MCF 10A (cell line): ENCODE measurements at regions not wholly inside any gene's neighbourhood (a gene's known extent, or its start where the extent isn't known, plus 50 kb on each side); places are given as distances from the start of the nearest gene placed in this dataset.

Source experiments
- BruUV-seq: library from RNA; stranded (reverse); fragments of 400-500 nt; replicated peaks from 2 replicates; lab custom pipeline; 2021; lab: Mats Ljungman, UMichigan
- CTCF ChIA-PET: fragments of 300-600 bp; sonication (Branson Sonifier 250); formaldehyde crosslinking; extraction: SDS; loops from one replicate; lab custom pipeline; 2021; ENCODE audit warnings: antibody characterized with exemption, inconsistent platforms; lab: Yijun Ruan, JAX
- POLR2A ChIA-PET: fragments of 300-600, 350-650 bp; sonication (Branson Sonifier 250); formaldehyde crosslinking; extraction: SDS; loops from one replicate; lab custom pipeline; 2020; ENCODE audit warnings: antibody characterized with exemption, inconsistent platforms; lab: Yijun Ruan, JAX
- DNase-seq: peaks from one replicate; pipeline ENCODE4 v3.0.0-alpha.2; 2018; ENCODE audit not compliant: unreplicated experiment
- H3K27ac Mint-ChIP-seq: one replicate; pipeline ENCODE4 v1.8.0; 2022; ENCODE audit warnings: mild to moderate bottlenecking, low read depth, mixed read lengths; ENCODE audit not compliant: unreplicated experiment
- H3K27me3 Mint-ChIP-seq: one replicate; pipeline ENCODE4 v1.8.0; 2022; ENCODE audit warnings: mixed read lengths; ENCODE audit not compliant: insufficient read depth, unreplicated experiment
- H3K36me3 Mint-ChIP-seq: one replicate; pipeline ENCODE4 v1.8.0; 2022; ENCODE audit warnings: mild to moderate bottlenecking, moderate library complexity, mixed read lengths; ENCODE audit not compliant: insufficient read depth, unreplicated experiment
- H3K4me1 Mint-ChIP-seq: one replicate; pipeline ENCODE4 v1.8.0; 2022; ENCODE audit warnings: mixed read lengths; ENCODE audit not compliant: insufficient read depth, unreplicated experiment
- H3K4me3 Mint-ChIP-seq: one replicate; pipeline ENCODE4 v1.8.0; 2022; ENCODE audit warnings: mild to moderate bottlenecking, moderate library complexity, mixed read lengths; ENCODE audit not compliant: unreplicated experiment
- H3K9me3 Mint-ChIP-seq: one replicate; pipeline ENCODE4 v1.8.0; 2022; ENCODE audit warnings: mixed read lengths; ENCODE audit not compliant: unreplicated experiment
- intact Hi-C: fragments of 100-400 bp; cut with micrococcal nuclease; formaldehyde crosslinking; loops from 2 replicates; pipeline ENCODE4 v1.14.1; 2022
- TF ChIP-seq, protein P1 (sequence below): fragments of 200-600 bp; IDR thresholded peaks from one replicate; pipeline ENCODE4 v1.8.0; 2022; ENCODE audit warnings: antibody characterized with exemption, mild to moderate bottlenecking; ENCODE audit not compliant: unreplicated experiment

- no peak for DNase-seq
- Mint-ChIP-seq H3K27me3 (no peaks in the 10 kb centered on the region), H3K9me3 (no peaks in the 10 kb centered on the region), H3K4me1 (peaks cover 31% of the 10 kb centered on the region), H3K27ac (peak overlapping the region; percentile 59), H3K4me3 (no peak overlapping the region), H3K36me3 (peaks cover 12% of the 10 kb centered on the region)
- intact Hi-C loops: no loop called here
- ChIA-PET POLR2A (no interaction called here), CTCF (interaction anchor here (0.6 to 0.7 kb wide), 2 partner anchors 63 to 89 kb away, joined by 3 to 4 read pairs; no protein-coding TSS in a partner anchor)
- TF ChIP-seq, protein P1, sequence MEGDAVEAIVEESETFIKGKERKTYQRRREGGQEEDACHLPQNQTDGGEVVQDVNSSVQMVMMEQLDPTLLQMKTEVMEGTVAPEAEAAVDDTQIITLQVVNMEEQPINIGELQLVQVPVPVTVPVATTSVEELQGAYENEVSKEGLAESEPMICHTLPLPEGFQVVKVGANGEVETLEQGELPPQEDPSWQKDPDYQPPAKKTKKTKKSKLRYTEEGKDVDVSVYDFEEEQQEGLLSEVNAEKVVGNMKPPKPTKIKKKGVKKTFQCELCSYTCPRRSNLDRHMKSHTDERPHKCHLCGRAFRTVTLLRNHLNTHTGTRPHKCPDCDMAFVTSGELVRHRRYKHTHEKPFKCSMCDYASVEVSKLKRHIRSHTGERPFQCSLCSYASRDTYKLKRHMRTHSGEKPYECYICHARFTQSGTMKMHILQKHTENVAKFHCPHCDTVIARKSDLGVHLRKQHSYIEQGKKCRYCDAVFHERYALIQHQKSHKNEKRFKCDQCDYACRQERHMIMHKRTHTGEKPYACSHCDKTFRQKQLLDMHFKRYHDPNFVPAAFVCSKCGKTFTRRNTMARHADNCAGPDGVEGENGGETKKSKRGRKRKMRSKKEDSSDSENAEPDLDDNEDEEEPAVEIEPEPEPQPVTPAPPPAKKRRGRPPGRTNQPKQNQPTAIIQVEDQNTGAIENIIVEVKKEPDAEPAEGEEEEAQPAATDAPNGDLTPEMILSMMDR: no peak
- BruUV-seq: no TSS peak
Measured at GRCh38 chr17:77374170-77374936, 233.6 kb downstream of the SEC14L1 start.

DNA sequence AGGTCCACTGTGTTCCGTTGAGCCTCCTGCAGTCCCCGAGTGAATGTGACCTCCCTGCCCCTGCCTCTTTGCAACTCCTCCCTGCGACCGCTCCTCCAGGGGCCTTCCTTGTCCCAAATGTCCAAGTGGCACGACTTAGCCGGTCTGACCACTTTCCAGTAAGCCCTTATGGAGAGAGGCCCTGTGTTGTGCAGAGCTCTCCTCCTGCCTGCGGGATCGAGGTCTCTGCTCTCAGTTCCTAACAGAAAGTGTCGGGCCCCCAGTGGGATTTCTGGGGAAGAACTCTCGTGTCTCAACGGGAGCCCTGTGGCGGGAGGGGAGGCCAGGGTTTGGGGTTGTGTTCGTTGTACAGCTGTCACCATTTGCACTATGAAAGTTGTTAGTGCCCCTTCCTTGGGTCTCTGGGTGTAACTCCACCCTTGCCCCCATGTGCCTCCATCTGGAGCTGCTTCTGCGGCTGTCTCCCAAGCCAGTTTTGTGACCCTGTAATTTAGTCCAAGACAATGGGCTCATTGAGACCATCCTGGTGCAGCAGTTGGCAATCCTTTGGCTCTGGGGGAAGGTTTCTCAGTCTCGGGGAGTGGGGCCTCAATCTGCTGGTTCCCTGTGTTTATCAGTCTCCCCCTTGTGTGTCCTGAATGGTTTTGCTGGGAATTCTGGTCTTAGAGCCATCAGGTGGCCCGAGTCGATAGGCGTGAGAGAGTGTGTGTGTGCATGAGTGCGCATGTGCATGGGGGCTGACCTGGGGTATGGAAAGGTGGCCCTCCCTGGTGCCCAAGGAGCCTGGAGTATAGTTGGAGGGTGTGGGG lies 234.5 kb downstream of the SEC14L1 start:
- Mint-ChIP-seq H3K27me3 (no peaks in the 10 kb centered on the region), H3K4me3 (no peak overlapping the region), H3K9me3 (no peaks in the 10 kb centered on the region), H3K27ac (peak overlapping the region; percentile 59), H3K4me1 (peaks cover 31% of the 10 kb centered on the region), H3K36me3 (peaks cover 19% of the 10 kb centered on the region)
- intact Hi-C loops: no loop called here
- TF ChIP-seq, protein P1: no peak
- ChIA-PET POLR2A (no interaction called here), CTCF (no interaction called here)
- DNase-seq: no peak
- BruUV-seq: no TSS peak

DNA sequence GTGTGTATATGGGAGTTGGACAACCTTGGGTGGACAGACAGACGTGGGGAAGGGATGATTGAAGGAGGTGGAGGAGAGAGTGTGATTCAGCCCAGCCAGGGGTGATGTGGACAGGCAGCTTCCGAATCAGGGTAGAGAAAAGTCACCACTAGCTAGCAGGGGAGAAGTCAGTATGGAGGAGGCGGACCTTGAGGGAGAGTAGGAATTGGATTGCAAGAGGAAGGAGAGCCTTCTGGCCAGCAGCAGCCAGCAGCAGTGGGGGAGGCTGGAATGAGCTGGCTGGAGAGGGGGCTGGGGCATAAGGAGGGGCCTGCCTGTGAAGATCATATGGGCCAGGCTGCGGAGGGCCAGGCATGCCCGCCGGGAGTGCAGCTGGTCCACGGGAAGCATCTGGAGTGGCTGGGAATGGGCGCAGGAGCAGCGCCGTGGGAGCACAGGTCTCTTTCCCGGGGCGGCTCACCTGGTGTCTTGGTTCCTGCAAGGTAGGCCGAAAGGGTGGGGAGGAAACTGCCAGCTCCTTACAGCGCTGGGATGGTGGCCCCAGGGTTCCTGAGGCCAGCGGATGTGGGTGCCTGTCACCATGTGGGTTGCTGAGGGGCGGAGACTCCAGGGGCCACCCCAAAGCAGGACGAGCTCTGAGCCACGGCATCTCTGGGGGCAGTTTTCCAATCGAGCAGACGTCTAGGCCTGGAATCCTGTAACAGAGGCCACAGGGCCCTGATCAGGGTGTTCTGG lies 235.3 kb downstream of the SEC14L1 start:
- ChIA-PET CTCF (interaction anchor here (0.7 kb wide), 1 partner anchor 162 kb away, joined by 3 read pairs; no protein-coding TSS in a partner anchor), POLR2A (no interaction called here)
- TF ChIP-seq, protein P1: no peak
- no peak for DNase-seq
- intact Hi-C loops: no loop called here
- no peaks in the 10 kb centered on the region for H3K9me3 Mint-ChIP-seq
- peaks cover 23% of the 10 kb centered on the region for H3K4me1 Mint-ChIP-seq
- H3K4me3 Mint-ChIP-seq: no peak overlapping the region
- peaks cover 16% of the 10 kb centered on the region for H3K36me3 Mint-ChIP-seq
- no TSS peak for BruUV-seq
- H3K27me3 Mint-ChIP-seq: no peaks in the 10 kb centered on the region
- H3K27ac Mint-ChIP-seq: no peak overlapping the region
